Sciatic nerve (tissue), 2 donors: ENCODE measurements at regions not wholly inside any gene's neighbourhood (a gene's known extent, or its start where the extent isn't known, plus 50 kb on each side); places are given as distances from the start of the nearest gene placed in this dataset.
"Not testable (repeated sequence)": the region's sequence is repeated elsewhere in the genome, so short reads cannot be mapped to it uniquely, and the experiment has no call there.

Experiments used
- ATAC-seq: fragments of 200-7000 bp; cut with Tn5 transposase; one replicate; pipeline ENCODE4 v1.9.1; 2020; ENCODE audit warnings: mild to moderate bottlenecking, moderate library complexity
- DNase-seq: peaks from one replicate; pipeline ENCODE4 v3.0.0-alpha.2; 2020; ENCODE audit warnings: low spot score
- intact Hi-C: fragments of 100-400 bp; cut with DNase I; formaldehyde crosslinking; loops from one replicate; pipeline ENCODE4 v1.14.2; 2022
- donor health status: DM: no; HTN: no; CAD: no.
- donor health status: DM: no; HTN: no; CAD: no.

DNA sequence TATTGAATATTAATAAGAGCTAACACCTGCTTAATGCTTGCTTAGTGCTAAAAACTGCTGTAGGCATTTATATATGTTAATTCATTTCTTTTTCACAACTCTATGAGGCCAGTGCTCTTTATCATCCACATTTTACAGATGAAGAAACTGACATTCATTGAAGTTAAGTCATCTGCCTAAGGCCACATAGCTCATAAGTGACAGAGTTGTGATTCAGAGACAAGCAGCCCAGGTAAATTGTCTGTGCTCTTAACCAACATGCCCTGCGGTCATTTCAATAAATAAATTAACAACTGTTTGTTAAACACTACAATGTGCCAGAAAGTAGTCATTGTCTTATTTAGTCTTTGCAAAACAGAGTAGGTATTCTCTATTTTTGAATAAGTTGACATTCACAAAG is 1354.4 kb upstream of the C9orf72 start:
- DNase-seq (no peak), ATAC-seq (no peak)
- intact Hi-C loops = no loop called here

DNA sequence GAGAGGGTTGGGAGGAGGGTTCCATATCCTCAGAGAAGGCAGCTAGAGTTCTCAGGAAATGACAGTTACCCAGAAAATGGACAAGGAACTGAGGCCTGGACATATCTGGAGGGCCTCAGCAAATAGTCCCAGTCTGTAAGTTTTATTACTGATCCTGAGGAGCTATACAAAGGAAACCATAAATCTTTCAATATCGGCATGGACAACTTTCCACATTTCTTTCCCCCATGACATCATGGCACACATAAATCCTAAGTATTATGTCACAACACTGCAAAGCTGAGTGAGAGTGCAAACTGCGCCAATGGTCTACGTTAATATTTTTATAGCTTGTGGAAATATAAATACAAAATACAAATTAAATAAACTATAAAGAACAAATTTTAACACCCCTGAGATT is 1356.2 kb upstream of the C9orf72 start:
- DNase-seq (no peak), ATAC-seq (no peak)
- intact Hi-C loops = no loop called here

DNA sequence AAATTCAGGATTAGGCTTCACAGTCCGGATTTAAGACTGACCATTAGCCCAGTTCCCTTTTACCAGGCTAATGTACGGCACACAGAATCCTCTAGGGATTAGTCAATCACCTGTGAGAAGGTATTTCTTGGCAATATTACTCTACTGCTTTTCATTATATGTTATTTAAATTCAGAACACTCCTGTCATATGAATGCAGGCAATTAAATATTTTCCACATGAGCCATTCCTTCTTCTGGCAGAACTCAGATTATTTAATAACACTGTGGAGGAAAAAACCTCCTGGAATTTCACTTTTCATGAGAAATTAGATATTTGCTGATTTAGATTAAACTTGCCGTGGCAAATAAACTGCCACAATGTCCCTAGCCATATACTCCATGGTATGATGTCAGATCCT is 1357.5 kb upstream of the C9orf72 start:
- intact Hi-C loops = no loop called here
- ATAC-seq = no peak

DNA sequence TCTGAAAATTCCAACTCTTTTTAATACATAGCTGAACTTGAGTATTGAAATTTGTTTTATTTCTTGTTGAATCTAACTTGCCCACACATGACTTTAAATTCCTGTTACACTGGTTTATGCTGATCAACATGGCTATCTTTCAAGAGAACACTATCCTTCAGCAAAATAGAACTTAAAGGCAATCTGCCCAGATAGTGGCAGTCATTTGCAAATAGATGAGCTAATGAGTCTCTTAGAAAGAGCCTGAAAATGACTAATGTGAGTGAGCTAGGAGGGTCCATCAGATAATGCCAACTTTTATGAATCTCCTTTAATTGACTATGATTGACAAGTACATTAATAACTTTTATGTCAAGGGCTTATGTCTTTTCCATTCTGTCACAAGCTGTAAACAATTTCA is 1360.8 kb upstream of the C9orf72 start:
- intact Hi-C loops = no loop called here
- ATAC-seq (no peak), DNase-seq (no peak)

More for the DNA sequence above, 1357.5 kb upstream of the C9orf72 start:
- no peak for DNase-seq

DNA sequence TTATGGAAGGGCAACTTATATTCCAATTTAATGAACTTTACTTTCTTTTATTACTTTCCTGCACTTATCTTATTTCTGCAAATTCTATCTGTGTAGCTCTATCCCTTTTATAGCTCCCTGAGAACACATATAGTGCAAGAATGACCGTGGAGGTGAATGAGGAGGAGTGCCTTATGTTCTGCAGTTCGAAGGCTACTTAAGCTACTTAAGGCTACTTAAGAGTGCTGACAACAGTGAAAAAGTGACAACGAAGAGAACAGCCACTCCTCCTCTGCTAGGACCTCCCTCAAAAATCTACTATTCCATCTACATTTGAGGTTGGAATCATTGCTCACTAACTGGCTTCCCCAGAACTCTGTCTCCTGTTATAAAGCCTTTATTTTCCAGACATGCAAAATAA is 1365.7 kb upstream of the C9orf72 start:
- DNase-seq = no peak
- intact Hi-C loops = no loop called here
- ATAC-seq = no peak

DNA sequence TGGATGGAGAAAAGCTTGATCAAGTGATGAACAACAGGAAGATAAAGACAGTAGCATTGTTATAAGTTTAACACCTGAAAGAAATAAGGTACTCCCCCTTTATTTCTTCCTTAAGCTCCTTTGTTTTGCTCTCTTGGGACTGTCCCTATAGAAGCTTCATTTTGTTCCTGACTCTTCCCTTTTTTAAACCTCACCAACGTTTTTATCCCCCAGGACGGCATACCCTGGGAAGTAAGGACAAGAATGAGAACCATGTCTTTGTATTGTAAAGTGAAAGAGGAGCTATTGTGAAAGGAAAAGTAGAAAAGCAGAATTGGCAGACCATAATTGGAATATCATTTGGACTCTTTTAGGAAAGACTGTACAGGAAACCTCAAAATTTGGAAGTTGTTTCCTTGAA is 1368.6 kb upstream of the C9orf72 start:
- intact Hi-C loops = no loop called here
- ATAC-seq (no peak), DNase-seq (no peak)

DNA sequence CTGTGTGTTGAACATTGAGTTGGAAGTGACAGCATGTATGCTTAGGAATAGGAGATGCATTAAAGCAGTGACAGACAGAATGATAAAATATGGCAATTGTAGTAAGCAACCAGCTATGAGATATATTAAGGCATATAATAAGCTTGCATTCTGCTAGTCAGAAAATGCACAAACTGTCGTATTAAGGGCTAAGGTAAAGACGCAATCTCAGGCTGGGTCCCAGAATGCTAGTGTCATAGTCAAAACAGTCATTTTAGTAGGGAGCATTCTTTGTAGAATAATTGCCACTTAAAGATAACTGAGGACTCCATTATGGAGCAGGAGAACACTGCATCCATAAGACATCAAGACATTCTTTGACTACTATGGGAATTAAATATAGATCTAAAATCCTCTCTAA is 1369.7 kb upstream of the C9orf72 start:
- DNase-seq (no peak), ATAC-seq (no peak)
- intact Hi-C loops = no loop called here

DNA sequence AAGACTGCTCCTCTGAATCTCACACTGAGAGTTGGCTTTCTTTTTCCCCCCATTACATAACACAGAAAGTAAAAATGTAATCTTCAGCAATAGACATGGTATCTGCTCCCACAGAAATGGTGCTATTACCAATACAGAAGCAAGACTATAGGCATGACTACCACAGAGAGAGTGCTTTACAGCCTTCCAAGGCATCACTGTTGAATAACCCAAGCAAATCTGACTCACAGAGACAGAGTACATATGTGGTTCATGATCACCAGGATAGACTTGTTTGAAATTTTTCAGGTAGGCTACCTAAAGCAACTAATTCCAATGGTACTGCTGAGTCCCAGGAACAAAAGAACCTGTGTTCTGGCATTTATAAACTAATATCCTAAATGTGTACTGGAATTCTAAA is 1373.4 kb upstream of the C9orf72 start:
- DNase-seq (no peak), ATAC-seq (no peak)
- intact Hi-C loops = no loop called here

DNA sequence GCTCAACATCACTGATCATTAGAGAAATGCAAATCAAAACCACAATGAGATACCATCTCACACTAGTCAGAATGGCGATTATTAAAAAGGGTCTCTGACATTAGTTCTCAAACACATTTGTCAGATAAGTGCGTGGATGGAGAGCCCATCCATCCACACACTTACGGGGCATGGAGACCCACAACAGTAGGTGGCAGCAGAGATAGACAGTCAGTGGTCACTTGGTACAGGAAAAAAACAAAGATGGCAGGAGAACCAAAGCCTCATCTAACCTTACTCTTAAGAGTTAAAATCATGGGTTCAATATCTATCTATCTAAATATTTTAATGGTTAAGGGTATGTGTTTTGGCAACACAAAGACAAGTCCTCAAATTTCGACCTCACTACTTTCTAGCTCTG is 1378.7 kb upstream of the C9orf72 start:
- intact Hi-C loops = no loop called here
- DNase-seq (no peak), ATAC-seq (no peak)

DNA sequence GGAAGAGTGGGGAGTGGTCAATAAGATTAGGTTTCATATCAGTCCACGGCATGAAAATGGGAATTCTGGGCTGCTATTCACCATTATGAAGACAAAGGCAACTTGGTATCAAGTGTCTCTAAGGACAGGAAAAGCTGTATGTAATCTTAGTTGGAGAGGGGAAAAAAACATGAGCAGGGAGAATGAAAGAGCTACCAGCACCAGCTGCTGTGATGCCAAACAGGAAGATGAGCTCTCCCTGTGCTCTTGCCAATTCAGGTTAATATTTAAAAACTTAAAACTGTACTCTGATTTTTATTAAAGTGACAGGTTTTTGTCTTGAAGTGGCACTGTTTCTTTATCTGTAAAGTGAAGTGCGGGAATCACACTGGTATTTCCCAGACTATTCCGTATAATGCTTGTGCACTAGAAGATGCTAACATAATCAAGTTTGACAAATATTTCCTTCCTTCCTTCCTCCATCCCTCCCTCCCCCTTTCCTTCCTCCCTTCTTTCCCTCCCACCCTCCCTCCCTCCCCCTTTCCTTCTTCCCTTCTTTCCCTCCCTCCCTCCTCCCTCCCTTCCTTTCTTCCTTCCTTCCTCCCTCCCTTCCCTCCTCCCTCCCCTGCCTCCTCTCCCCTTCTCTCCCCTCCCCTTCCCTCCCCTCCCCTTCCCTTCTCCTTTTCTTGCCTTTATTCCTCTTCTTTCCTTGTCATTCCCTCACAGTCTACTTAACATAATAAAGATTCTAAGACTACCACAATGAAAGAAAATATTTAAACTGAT is 1383.0 kb upstream of the C9orf72 start:
- DNase-seq (no peak), ATAC-seq (no peak)
- intact Hi-C loops = no loop called here

DNA sequence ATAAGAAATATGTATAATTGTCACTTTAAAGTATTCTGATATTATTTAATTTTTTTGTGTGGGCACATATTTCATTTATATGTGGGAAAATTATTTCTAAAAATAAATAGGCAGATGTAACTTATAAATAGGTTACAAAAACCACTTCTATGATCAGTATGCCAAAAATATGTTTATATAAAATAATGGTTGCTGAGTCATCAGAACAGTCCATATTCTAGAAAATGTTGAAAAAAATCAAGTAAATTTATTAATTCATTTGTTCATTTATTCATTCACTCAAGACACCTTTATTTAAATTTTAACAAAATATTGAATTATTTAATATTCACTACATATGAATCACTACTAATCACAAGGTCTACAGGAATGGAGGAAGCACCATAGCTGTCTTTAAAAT is 1387.3 kb upstream of the C9orf72 start:
- intact Hi-C loops = no loop called here
- DNase-seq = no peak
- no peak for ATAC-seq

DNA sequence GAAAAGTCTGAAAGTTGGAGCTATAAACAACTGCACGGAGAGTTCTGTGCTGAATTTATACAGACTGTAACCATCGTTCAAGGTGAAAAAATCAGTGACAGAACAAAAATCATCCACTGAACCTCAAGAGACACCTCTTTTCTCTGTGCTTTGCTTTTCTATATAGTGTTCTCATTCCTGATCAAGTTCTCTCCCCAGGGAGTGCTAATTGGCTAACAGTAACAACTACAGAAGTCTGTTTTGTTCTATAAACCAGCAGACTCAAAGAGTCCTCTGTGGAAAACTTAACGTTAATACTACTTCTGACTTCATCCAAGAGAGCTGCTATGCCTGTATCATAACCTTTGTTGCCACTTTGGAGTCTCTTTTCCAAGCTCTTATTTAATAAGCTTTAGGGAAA is 1388.3 kb upstream of the C9orf72 start:
- ATAC-seq = no peak
- DNase-seq = no peak
- intact Hi-C loops = no loop called here

DNA sequence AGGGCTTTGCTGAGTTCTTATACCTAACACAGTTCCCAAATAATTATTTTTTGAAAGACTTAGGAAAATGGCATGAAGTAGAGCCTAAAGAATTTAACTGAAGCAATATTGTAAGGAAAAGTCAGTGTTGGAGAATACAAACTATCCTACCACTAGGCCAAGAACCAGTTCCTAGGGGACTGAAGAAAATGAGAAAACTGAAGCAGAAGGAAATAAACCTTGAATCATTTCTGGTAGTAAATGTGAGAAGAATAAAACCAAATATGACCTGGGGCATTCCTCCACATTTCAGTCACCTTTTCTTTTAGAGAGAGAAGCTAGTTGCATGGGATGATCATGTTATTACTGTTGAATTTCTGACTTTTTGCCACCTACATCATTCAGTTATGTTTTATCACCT is 1393.9 kb upstream of the C9orf72 start:
- no peak for ATAC-seq
- DNase-seq = no peak
- intact Hi-C loops = no loop called here

DNA sequence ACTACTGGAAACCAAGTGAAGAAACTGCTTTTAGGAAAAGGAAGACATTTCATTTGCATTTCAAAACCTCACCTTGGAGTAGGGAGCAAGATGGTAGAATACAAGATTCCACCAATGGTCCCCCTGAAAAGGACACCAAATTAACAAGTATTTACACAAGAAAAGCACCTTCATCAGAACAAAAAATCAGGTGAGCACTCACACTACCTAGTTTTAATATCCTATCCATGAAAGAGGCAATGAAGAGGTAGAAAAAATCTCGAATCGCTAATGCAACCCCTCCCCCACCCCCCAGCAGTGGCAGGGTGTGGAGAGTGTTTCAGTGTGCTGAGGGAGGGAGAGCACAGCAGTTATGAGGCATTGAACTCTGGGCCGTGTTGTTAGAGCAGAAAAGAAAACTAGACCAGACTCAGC is 1397.0 kb upstream of the C9orf72 start:
- ATAC-seq (no peak), DNase-seq (no peak)

DNA sequence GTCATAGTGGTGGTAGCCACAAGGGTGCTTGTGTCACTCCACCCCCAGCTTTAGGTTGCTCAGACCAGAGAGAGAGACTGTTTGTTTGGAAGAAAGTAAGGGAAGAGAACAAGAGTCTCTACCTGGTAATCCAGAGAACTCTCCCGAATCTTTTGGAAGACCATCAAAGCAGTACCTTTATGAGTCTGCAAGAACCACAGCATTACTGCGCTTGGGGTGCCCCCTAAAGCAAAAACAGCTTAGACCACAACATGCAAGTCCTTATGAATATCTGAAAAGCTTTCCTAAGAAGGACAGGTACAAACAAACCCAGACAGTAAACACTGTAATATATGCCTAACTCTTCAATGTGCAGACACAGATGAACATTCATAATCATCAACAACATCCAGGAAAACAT is 1398.6 kb upstream of the C9orf72 start:
- intact Hi-C loops = no loop called here
- ATAC-seq = no peak

More for the DNA sequence above, 1397.0 kb upstream of the C9orf72 start:
- intact Hi-C loops = no loop called here

DNA sequence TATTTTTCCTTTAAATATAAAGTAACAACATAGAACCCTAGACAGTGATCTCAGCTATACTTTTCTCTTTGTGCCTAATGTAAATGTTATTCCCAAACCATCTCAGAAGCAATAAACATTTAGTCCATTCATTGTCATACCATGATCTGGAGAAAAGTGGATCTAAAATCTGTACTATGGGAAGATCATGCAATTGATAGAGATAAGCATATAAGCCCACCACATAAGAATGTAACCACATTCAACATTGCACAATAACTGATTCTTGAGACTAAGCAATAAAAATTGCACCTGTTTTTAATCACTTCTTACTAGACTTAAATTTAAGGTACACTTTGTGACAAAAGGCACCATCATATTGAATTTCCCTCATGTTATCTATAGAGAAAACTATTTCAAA is 1403.0 kb upstream of the C9orf72 start:
- ATAC-seq = no peak
- intact Hi-C loops = no loop called here
- no peak for DNase-seq

More for the DNA sequence above, 1398.6 kb upstream of the C9orf72 start:
- DNase-seq = no peak

DNA sequence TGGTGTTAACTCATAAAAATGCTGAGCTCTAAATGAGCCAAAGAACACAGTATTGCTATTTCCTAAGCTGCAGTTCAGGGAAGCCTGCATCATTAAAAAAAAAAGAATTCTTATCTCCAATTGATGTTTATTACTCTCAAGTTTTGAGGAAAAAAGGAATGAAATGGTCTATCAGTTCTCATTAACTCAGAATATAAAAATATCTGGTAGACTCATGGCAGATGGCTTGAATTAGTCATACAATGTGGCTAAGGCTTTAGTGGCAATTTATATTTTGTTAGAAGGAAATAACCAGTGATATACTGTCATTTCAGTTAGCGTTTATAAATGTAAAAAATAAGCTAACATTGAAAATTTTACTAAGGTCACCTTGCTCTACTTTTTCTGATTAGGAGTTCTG is 1403.4 kb upstream of the C9orf72 start:
- no peak for DNase-seq
- intact Hi-C loops = no loop called here
- no peak for ATAC-seq

DNA sequence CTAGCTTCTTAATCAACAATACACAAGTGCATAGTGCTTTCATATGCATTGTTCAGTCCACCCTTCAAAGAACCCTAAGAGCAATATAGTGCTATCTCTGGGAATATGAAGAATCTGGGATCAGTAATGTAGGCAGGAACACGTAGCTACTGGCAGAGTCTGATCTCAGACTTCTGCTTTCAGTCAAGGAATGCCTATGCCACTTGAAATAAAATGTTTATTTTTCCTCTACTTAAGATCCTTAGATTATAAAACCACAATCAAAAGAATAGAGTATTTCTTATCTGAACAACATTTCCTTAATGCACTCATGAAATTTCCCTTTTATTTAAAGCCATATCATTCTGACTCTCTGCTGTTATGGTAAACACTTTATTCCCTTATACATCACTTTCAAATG is 1407.8 kb upstream of the C9orf72 start:
- intact Hi-C loops = no loop called here
- no peak for DNase-seq
- no peak for ATAC-seq

DNA sequence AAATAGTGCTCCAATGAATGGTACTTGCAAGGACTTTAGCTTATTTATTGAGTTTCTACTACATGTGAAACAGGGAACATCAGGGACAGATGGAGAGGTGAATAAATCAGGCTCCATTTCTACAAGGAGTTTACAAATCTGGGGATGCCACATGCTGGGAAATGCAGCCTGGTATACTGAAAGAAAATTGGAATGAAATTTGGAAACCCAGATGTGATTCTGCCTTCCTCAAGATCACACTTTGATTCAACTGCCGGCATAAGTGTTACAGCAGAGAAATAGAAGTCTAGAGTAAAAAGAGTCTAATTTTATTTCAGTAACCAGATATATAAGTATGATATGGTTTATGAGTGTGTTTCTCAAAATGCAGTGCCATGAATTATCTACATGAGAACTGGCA is 1408.4 kb upstream of the C9orf72 start:
- intact Hi-C loops = no loop called here
- ATAC-seq = no peak

DNA sequence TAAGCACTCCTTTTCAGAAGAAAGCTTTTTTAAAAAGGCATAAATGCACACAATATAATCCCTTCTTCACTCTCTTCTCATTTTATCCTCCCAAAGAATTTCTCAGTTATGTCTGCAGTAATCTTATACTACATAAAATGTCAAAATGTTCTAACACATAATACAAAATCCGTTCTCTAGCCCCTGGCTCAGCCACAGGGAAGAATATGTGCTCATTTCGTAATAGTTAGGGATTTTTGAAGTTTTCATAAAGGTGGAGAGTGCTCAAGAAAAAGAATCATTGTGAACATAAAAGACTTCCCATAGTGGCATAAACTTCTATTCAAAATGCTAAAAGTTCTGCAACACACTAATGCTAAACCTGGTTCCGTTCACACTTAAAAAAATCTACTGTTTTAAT is 1410.7 kb upstream of the C9orf72 start:
- intact Hi-C loops = no loop called here
- DNase-seq (no peak), ATAC-seq (no peak)

More for the DNA sequence above, 1408.4 kb upstream of the C9orf72 start:
- DNase-seq = no peak

DNA sequence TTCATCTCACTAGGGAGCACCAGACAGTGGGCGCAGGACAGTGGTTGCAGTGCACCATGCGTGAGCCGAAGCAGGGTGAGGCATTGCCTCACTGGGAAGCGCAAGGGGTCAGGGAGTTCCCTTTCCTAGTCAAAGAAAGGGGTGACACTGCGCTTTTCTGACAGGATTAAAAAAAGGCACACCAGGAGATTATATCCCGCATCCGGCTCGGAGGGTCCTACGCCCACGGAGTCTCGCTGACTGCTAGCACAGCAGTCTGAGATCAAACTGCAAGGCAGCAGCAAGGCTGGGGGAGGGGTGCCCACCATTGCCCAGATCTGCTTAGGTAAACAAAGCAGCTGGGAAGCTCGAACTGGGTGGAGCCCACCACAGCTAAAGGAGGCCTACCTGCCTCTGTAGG is 1416.7 kb upstream of the C9orf72 start:
- ATAC-seq, DNase-seq, intact Hi-C loops: not testable (repeated sequence)
